GM23338 (cell line): ENCODE measurements at regions not wholly inside any gene's neighbourhood (a gene's known extent, or its start where the extent isn't known, plus 50 kb on each side); places are given as distances from the start of the nearest gene placed in this dataset. TPM values are rescaled to one million over a fixed set of nuclear protein-coding genes. Genes with fewer than 3 reads are reported as not detected.
"Not testable (repeated sequence)": the region's sequence is repeated elsewhere in the genome, so short reads cannot be mapped to it uniquely, and the experiment has no call there.

Source experiments
- ATAC-seq: fragments of 200-7000 bp; cut with Tn5 transposase; 3 replicates; pipeline ENCODE4 v1.9.1; 2020
- DNase-seq: peaks from one replicate; pipeline ENCODE4 v3.0.0-alpha.2; 2015; ENCODE audit warnings: low spot score
- H2AFZ ChIP-seq: fragments of 200-600 bp; sonication (generic); 2 replicates; pipeline ENCODE4 v1.8.0; 2016; ENCODE audit warnings: antibody characterized with exemption, mild to moderate bottlenecking, moderate library complexity
- H3F3A ChIP-seq: fragments of 200-600 bp; sonication (generic); replicated peaks from 2 replicates; pipeline ENCODE4 v1.8.0; 2017; ENCODE audit warnings: antibody characterized with exemption, mixed run types, low read depth
- H3K27ac ChIP-seq: fragments of 200-600 bp; sonication (generic); 2 replicates; pipeline ENCODE4 v1.6.1; 2016; ENCODE audit warnings: low read depth
- H3K27me3 ChIP-seq: fragments of 200-600 bp; sonication (generic); 2 replicates; pipeline ENCODE4 v1.8.0; 2016; ENCODE audit warnings: mild to moderate bottlenecking, mixed run types, moderate library complexity; ENCODE audit not compliant: insufficient read depth
- H3K36me3 ChIP-seq: fragments of 200-600 bp; sonication (generic); 2 replicates; pipeline ENCODE4 v1.8.0; 2016; ENCODE audit warnings: mild to moderate bottlenecking; ENCODE audit not compliant: insufficient read depth
- H3K4me1 ChIP-seq: fragments of 200-600 bp; sonication (generic); 2 replicates; pipeline ENCODE4 v1.8.0; 2016; ENCODE audit warnings: mild to moderate bottlenecking, moderate library complexity; ENCODE audit not compliant: insufficient read depth
- H3K4me2 ChIP-seq: fragments of 200-600 bp; sonication (generic); 2 replicates; pipeline ENCODE4 v1.7.1; 2017; ENCODE audit warnings: mixed run types
- H3K4me3 ChIP-seq: fragments of 200-600 bp; sonication (generic); 2 replicates; pipeline ENCODE4 v1.6.1; 2016; ENCODE audit warnings: mixed run types
- H3K79me2 ChIP-seq: fragments of 200-600 bp; sonication (generic); replicated peaks from 2 replicates; pipeline ENCODE4 v1.8.0; 2017; ENCODE audit warnings: mild to moderate bottlenecking; ENCODE audit not compliant: insufficient read depth
- H3K9me2 ChIP-seq: fragments of 200-600 bp; sonication (generic); 2 replicates; pipeline ENCODE4 v1.8.0; 2017; ENCODE audit not compliant: insufficient read depth
- H4K20me1 ChIP-seq: fragments of 200-600 bp; sonication (generic); replicated peaks from 2 replicates; pipeline ENCODE4 v1.8.0; 2017; ENCODE audit warnings: mild to moderate bottlenecking; ENCODE audit not compliant: insufficient read depth
- H3K27ac Mint-ChIP-seq: 2 replicates; pipeline ENCODE4 v1.8.0; 2020; ENCODE audit warnings: inconsistent platforms, mild to moderate bottlenecking, moderate library complexity, mixed read lengths
- H3K27me3 Mint-ChIP-seq: 3 replicates; pipeline ENCODE4 v1.8.0; 2022; ENCODE audit warnings: low read depth, mild to moderate bottlenecking, moderate library complexity, mixed read lengths, inconsistent platforms; ENCODE audit not compliant: insufficient read depth, poor library complexity
- H3K36me3 Mint-ChIP-seq: 3 replicates; pipeline ENCODE4 v1.8.0; 2021; ENCODE audit warnings: low read depth, mild to moderate bottlenecking, inconsistent platforms, moderate library complexity, mixed read lengths
- H3K4me1 Mint-ChIP-seq: 3 replicates; pipeline ENCODE4 v1.8.0; 2020; ENCODE audit warnings: mild to moderate bottlenecking, inconsistent platforms, mixed read lengths
- H3K4me3 Mint-ChIP-seq: 3 replicates; pipeline ENCODE4 v1.8.0; 2021; ENCODE audit warnings: moderate library complexity, mild to moderate bottlenecking, inconsistent platforms, mixed read lengths
- H3K9me3 Mint-ChIP-seq: 3 replicates; pipeline ENCODE4 v1.8.0; 2020; ENCODE audit warnings: moderate library complexity, mild to moderate bottlenecking, inconsistent platforms, mixed read lengths
- CREB1 ChIP-seq: fragments of 250-450 bp; sonication (Bioruptor Pico); IDR thresholded peaks from 2 replicates; pipeline ENCODE4 v1.5.0; 2020; ENCODE audit warnings: low read depth, mild to moderate bottlenecking, moderate library complexity
- EZH2 ChIP-seq: fragments of 200-600 bp; sonication (generic); IDR thresholded peaks from one replicate; pipeline ENCODE4 v1.8.0; 2017; ENCODE audit warnings: antibody characterized with exemption, mild to moderate bottlenecking, low read depth; ENCODE audit not compliant: unreplicated experiment
- REST ChIP-seq: IDR thresholded peaks from one replicate; pipeline ENCODE4 v1.6.1; 2018; ENCODE audit warnings: antibody characterized with exemption; ENCODE audit not compliant: unreplicated experiment
- small RNA-seq: library from RNA; depleted of rRNA; stranded (forward); fragments of <200 nt; gene quantifications from one replicate; pipeline ENCODE3, GENCODE V24; 2014; ENCODE audit warnings: low replicate concordance

- H3K36me3 ChIP-seq = no peaks in the 10 kb centered on the region
- H4K20me1 ChIP-seq = no peaks in the 10 kb centered on the region
- TF ChIP-seq REST = no peak
- no peak for TF ChIP-seq EZH2
- TF ChIP-seq CREB1 (CRISPR knock-in tag) = no peak
- Mint-ChIP-seq H3K27ac (no peak overlapping the region), H3K36me3 (peaks cover 4% of the 10 kb centered on the region; the same call in 1 of the 3 replicates), H3K4me3 (no peak overlapping the region), H3K4me1 (no peaks in the 10 kb centered on the region), H3K27me3 (no peaks in the 10 kb centered on the region), H3K9me3 (peaks cover 2% of the 10 kb centered on the region; the same call in 1 of the 3 replicates)
- H3K4me1 ChIP-seq = no peaks in the 10 kb centered on the region
- H3K9me2 ChIP-seq = no peaks in the 10 kb centered on the region
- DNase-seq (no peak), ATAC-seq (no peak)
- H3K4me3 ChIP-seq = no peak overlapping the region
- no peak overlapping the region for H3K4me2 ChIP-seq
- H3K27me3 ChIP-seq = no peaks in the 10 kb centered on the region
- no peaks in the 10 kb centered on the region for H3F3A ChIP-seq
- no peak overlapping the region for H3K27ac ChIP-seq
- no peaks in the 10 kb centered on the region for H3K79me2 ChIP-seq
- no peak overlapping the region for H2AFZ ChIP-seq
These were observed 56.8 kb upstream of the ALG13 start for GRCh38 chrX:111624169-111624568.

- not testable (repeated sequence) for H3K4me3 ChIP-seq, H3K4me2 ChIP-seq, H3K79me2 ChIP-seq, H3K4me3 Mint-ChIP-seq, H3K27me3 ChIP-seq, H4K20me1 ChIP-seq, H3K4me1 Mint-ChIP-seq, DNase-seq, H3K27ac ChIP-seq, ATAC-seq, H3K27me3 Mint-ChIP-seq, H3K36me3 ChIP-seq, H3K9me3 Mint-ChIP-seq, H2AFZ ChIP-seq, H3K4me1 ChIP-seq, H3K9me2 ChIP-seq, H3K27ac Mint-ChIP-seq, H3K36me3 Mint-ChIP-seq, H3F3A ChIP-seq
These were observed 53.7 kb upstream of the ALG13 start for GRCh38 chrX:111627256-111627655.

Small RNA genes in the stretch of these regions (small RNA-seq; reads per million reads assigned to genes)
- not detected for gene AL589880.1
